HG02884 (cell line): ENCODE measurements at regions not wholly inside any gene's neighbourhood (a gene's known extent, or its start where the extent isn't known, plus 50 kb on each side); places are given as distances from the start of the nearest gene placed in this dataset.

Source experiments
- ATAC-seq: cut with Tn5 transposase; IDR thresholded peaks from one replicate; pipeline ENCODE4 v1.9.1; 2021; ENCODE audit warnings: mild to moderate bottlenecking, moderate library complexity; ENCODE audit not compliant: unreplicated experiment

GRCh38 chr12:116454950-116455447 lies 104.2 kb upstream of the MAP1LC3B2 start:
- no peak for ATAC-seq

DNA sequence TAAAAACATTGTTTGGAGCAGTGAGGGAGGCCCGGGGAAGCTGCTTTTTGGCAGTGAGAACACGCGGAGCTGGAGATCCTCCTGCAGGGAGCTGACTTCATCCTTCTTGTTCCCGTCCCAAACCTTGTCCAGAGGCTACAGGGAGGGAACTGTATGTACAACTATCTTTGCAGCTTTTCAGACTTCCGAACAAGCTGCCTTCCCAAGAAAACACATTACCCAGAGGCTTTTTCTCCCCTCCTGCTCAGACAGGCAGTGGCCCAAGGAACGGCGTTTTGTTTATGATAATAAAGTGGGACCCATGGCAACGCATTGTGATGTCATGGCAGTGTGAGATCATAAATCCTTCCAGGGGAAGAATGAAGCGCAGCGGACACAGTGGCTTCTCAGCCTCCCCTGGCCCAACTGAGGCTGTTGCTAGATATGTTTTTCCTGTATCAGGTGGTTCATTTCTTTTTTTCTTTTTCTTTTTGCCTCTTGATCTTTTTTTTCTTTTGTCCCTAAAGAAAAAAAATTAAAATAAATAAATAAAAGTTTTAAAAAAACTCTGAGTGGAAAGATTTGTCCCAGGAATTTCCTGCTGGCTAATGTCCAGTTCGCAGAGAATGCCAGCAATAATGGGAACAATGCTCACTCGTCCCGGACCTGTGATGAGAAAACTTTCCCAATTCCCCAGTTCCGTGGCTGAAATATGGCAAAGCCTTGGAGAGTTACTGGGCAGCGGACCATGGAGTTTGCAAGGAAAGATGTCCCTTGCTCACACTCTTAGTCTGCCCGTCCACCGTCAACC lies 103.4 kb upstream of the MAP1LC3B2 start:
- ATAC-seq: no peak

GRCh38 chr12:116456330-116457082 lies 102.7 kb upstream of the MAP1LC3B2 start:
- no peak for ATAC-seq

DNA sequence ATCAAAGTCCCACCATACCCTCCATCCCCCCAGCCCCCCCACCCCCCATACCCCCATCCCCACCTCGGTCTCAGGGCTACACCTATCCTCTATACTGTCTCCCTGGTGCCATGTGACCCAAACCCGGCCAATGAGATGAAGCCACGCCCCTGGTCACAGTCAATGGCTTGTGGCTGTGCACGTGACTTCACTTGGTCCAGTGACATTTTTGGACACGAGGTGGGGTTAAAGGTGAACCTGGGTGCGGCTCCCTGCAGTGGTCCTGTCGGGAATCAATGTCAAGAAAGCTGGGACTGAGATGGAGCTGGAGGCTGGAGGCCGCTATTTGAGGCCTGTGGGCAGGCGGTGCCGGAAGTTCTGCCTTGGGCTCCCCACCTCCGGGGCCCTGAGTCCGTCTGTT lies 100.7 kb upstream of the MAP1LC3B2 start:
- ATAC-seq: no peak

DNA sequence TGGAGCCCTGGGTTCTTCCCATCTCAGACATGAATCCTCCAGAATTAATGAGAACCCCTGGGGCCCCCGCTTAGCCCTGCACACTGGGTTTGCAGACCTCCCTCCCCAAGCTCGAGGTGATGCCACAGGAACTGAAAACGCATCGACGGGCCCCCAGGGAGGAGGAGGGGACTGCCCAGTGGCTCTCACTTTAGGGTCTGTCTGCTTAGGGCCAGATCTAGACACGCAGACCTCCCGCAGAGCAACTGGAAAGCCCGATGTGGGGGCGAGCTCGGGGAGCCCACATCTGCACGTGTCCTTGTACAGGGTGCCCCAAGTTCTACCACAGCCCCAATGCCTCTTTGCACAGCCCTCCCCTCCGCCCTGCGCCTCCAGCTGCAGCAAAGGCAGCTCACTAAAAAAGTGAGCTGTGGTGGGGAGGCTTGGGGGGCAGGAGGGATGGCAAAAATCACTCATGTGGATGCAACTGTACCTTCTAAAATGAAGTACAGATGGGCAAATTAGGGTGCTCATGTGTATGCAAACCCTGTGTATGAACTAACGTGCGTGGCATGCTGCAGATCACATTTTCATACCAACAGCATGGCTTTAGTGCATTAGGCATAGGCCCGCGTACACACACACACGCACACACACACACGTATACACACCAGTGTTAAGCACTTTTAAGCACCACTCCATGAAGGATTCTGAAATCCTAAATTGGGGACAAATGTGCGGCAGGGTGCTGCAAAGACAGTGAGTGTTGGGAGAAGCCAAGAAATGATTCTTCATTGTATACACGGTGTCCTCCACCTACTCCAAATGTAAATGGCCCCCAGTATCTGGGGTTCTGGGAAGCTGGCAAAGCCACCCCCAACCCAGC lies 99.9 kb upstream of the MAP1LC3B2 start:
- ATAC-seq: no peak

GRCh38 chr12:116459916-116460663 lies 99.1 kb upstream of the MAP1LC3B2 start:
- no peak for ATAC-seq

DNA sequence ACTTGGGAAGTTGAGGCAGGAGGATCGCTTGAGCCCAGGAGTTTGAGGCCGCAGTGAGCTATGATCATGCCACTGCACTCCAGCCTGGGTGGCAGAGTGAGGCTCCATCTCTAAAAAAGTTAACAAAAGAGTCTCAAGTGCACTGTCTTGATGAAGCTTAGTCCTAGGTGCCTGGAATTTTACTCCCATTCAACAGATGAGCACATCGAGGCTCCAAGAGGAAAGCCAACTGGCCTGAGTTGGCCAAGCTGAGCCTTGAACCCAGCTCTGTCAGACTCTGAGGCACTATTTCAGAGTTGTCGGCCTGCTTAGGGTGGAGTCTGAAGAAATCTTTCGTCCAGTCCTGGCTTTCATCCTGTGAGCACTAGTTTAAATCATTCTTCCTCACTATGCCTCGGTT lies 98.1 kb upstream of the MAP1LC3B2 start:
- ATAC-seq: no peak

DNA sequence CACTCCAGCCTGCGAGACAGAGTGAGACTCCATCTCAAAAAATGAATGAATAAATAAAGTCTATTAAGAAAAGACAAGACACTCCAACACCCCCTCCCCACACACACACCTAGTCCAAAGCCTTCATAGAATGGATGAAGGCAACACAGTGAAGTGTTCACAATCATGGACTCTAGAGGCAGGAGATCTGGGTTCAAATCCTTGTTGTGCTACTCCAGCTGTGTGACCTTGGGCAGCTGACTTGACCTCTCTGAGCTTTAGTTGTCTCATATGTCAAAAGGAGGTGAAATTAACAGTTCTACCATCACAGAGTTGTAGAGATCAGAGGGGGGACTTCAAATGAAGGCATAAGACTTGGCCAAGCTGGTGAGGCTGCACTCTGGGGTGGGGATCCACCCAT lies 95.8 kb upstream of the MAP1LC3B2 start:
- ATAC-seq: no peak

GRCh38 chr12:116465407-116465806 lies 93.8 kb upstream of the MAP1LC3B2 start:
- ATAC-seq: no peak

DNA sequence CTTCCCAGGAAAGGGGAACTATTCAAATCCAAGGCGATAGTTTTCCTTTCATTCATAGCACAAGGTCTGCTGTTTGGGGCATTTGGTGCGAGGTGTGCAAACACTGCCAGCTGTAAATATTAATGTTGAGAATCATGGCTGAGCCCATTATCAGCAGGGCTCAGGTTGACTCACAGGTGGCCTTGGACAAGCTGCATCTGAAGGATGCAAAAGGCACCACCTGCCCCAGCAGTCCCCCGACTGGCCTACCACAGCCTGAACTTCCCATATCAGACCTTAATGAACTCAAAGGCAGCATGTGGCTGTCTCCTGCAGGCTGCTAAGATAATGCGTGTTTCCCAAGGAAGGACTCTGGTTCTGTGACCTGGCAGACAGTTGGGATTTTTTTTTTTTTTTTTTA lies 93.3 kb upstream of the MAP1LC3B2 start:
- ATAC-seq: no peak

DNA sequence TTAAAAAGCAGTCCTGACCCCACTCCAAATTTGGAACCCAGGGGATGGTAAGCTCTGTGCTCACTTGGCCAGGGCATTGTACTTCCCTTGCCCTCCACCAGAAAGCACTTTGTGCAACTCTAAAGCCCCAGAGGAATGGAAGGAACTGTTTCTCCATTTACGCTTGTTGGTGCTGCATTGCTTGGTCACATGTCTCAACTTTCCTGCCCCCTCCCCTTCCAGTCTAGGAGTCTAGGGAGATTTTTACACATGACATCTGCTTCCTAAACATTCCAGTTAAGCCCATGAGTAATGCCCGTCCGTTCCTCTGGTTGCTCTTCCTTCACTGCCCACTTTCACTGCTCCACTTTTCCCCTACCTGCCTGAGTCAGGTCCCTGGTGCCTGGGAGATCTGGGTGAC lies 92.6 kb upstream of the MAP1LC3B2 start:
- no peak for ATAC-seq

- ATAC-seq: no peak
Measured at GRCh38 chr12:116469344-116469743, 89.8 kb upstream of the MAP1LC3B2 start.

DNA sequence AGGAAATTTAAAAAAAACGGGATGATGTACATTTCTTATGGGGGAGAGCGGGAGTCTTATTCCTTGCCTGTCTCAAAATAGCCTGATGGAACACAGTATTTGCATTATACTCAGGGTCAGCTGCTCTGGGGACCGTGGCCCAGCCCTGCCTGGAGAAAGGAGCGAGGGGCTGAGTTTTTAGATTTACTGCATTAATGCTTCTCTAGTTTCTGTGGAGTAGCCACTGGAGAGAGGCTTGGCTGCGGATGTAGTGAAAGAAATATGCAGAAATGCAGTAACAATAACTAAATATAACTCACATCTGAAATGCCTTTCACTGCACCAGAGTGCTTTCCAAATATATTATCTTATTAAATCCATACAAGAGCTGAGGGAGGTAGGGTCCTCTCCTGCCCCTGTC lies 87.6 kb upstream of the MAP1LC3B2 start:
- ATAC-seq: no peak

GRCh38 chr12:116472193-116472592 lies 87.0 kb upstream of the MAP1LC3B2 start:
- no peak for ATAC-seq

DNA sequence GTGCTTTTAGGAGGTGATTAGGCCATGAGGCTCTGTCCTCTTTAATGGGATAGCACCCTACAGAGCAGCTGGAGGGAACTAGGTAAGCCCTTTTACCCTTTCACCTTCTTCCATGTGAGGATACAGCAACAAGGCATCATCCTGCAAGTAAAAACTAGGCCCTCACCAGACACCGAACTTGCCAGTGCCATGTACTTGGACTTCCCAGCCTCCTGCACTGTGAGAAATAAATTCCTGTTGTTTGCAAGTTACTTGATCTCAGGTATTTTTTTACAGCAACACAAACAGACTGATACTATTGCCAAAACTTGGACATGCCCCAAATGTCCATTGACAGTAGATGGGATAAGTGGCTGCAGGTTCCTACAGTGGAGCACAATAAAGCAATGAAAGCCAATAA lies 85.8 kb upstream of the MAP1LC3B2 start:
- ATAC-seq: no peak

GRCh38 chr12:116474331-116474730 lies 84.8 kb upstream of the MAP1LC3B2 start:
- ATAC-seq: no peak

GRCh38 chr12:116474899-116475298 lies 84.3 kb upstream of the MAP1LC3B2 start:
- no peak for ATAC-seq

DNA sequence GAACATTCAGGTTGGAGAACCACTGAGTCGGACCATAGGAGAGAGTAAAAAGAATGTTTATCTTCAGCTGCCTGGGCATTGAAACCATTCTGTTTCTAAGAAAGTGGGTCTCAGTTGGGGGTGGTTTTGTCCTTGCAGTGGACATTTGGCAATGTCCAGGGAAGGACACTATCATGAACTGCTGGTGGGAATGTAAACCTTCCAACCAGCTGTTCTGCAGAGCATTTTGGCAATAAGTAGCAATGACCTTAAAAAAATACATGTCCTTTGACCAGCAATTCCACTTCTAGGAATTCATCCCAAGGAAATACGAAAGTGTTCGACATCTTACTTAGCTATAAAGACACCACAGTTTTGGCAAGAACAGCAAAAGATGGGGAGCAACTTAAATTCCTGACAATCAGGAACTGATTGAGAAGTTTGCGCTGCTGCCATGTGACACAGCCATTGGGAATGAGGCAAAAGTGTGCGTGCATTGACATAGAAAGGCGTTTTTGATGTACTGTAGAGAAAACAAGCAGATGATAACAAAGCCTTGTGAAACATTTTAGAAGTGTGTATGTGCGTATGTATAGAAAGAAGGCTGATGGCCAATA lies 82.9 kb upstream of the MAP1LC3B2 start:
- no peak for ATAC-seq

DNA sequence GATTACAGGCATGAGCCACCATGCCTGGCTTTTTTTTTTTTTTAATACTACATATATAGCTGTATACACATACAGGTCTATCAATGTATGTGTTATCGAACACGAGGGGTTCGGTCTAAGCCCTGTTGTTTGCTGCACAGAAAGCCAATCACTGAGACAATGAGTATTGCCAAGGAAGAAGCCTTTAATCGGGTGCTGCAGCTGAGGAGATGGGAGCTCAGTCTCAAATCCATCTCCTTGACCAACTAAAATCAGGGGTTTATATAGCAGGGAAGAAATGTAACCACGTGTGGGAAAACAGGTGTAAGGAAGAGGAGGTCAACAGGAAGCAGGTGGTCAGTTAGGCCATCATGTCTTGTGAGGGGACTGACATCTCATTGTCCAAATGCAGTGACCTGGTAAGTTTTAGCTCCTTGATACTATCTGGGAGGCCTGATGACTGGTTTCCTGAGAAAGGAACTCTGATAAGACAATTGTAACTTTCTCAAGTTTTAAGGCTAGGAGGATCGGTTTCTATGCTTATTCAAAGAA lies 80.9 kb upstream of the MAP1LC3B2 start:
- no peak for ATAC-seq
